Transverse colon (tissue), 4 donors: ENCODE measurements at regions not wholly inside any gene's neighbourhood (a gene's known extent, or its start where the extent isn't known, plus 50 kb on each side); places are given as distances from the start of the nearest gene placed in this dataset.

Experiments used
- CTCF ChIP-seq, 5 experiments: fragments of 200-600 bp in 3 of 5; fragments of 450-650 bp in 2 of 5; sonication (generic) in 3 of 5; IDR thresholded peaks; 1 replicate in 2 of 5; 2 replicates in 3 of 5; pipeline ENCODE4 v1.5.1; 2016 to 2017; ENCODE audit warnings: antibody characterized with exemption in 5 of 5, inconsistent platforms in 3 of 5, mild to moderate bottlenecking in 2 of 5, moderate library complexity in 1 of 5
- EP300 ChIP-seq: sonication (generic); formaldehyde crosslinking; IDR thresholded peaks from one replicate; pipeline ENCODE4 v1.6.1; 2017; ENCODE audit warnings: antibody characterized with exemption, low read depth
- POLR2A ChIP-seq: fragments of 450-650 bp; IDR thresholded peaks from one replicate; pipeline ENCODE4 v1.6.1; 2016; ENCODE audit warnings: antibody characterized with exemption, mild to moderate bottlenecking, moderate library complexity
- POLR2AphosphoS5 ChIP-seq, 3 donors: sonication (generic); formaldehyde crosslinking; IDR thresholded peaks; one replicate each; pipeline ENCODE4 v1.6.1; 2016; ENCODE audit warnings: antibody characterized with exemption in 3 of 3

GRCh38 chr20:60249436-60249835 is 291.2 kb downstream of the CDH26 start:
- TF ChIP-seq POLR2AphosphoS5 (IDR thresholded peaks at IDR 0.05) (no peak), CTCF (IDR thresholded peaks at IDR 0.05) (no peak), POLR2A (no peak), EP300 (no peak)
